Epithelial cell of esophagus (primary cell): ENCODE measurements at regions not wholly inside any gene's neighbourhood (a gene's known extent, or its start where the extent isn't known, plus 50 kb on each side); places are given as distances from the start of the nearest gene placed in this dataset.

ENCODE experiments used
- DNase-seq: peaks from one replicate; pipeline ENCODE4 v3.0.0; 2010; ENCODE audit warnings: low read depth
- H3K4me3 ChIP-seq: 2 replicates; pipeline ENCODE4 v1.5.1; 2011; ENCODE audit warnings: mild to moderate bottlenecking, low read length, control low read depth
- CTCF ChIP-seq: IDR thresholded peaks from 2 replicates; pipeline ENCODE4 v1.5.1; 2011; ENCODE audit warnings: low read depth, mild to moderate bottlenecking, low read length, control low read depth, inconsistent platforms; ENCODE audit not compliant: insufficient read depth; ENCODE audit errors: missing control alignments

DNA sequence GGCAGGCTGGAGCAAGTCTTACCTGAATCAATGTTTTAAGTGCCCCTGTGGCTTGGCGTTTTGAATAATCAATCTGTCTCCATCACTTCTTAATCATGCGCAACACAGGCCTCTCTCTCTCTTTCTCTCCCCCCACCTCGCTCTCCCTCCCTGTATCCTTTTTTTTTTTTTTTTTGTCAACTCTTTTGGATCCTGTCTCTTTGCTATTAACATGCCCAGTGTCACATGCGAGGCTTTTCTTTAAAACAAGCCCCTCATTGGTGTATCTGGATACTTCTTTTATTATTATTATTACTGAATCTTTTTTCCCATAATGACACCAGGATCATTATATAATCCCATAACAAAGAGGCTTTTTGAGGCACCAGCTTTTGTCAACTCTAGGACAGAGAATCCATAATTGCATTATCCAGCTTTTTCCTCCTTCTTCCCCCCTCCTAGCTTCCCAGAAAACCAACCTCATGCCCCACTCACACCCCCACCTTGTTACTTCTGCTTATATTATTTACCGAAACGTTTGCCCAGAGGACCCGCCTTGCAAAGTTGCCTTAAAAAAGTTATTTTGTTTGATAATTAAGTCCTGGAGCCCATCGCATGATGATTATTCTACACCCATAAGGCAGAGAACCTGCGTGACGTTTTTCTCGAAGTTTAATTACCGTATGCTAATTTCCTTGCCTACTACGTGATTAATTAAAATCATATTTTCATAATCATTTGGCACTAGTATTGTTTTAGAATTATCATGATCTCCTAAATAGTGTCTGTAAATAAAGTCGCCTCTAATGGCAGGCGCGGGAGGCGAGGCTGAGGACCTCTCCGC, 148.1 kb upstream of the ZNF536 start:
- DNase-seq, result no peak
- no peak overlapping the region for H3K4me3 ChIP-seq
- no peak for TF ChIP-seq CTCF

- TF ChIP-seq CTCF, result no peak
- H3K4me3 ChIP-seq, result no peak overlapping the region
- DNase-seq, result no peak
Observed at GRCh38 chr19:30224689-30225606, 147.2 kb upstream of the ZNF536 start.

DNA sequence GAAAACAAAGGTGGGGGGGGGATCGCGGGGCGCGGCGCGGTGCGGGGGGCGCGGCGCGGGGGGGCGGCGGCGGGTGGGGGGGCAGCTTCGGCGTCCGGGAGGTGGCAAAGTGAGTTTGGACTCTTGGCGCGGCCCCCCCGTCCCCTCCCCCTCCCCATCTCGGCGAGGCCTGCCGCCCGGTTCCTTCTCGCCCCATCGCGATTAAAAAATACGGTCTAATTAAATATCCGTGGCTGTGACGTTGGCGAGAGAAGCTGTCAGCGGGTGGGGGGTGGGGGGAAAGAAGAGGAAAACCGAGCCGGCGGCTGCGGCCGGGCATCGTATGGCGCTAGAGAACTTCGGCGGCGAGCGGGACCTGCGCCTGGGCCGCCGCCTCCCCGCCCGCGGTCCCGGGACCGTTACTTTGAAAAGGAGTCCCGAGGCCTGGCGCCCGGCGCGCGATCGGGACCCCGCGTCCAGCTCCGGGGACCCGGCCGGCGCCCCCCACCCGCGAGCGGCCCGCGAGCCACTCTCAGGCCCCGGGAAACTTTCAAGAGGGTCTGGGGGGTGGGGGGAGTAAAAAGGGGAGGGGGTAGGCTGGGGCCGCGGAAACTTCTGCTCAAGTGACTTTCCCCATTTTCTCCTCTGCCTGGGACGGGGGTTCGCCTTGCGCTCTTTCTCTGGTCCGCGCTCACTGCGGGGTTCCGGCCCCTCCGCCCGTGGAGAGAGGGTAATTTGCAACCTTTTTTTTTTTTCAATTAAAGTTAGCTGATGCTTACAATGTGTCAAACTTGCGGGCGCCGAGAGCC, 146.3 kb upstream of the ZNF536 start:
- no peak for TF ChIP-seq CTCF
- no peak for DNase-seq
- H3K4me3 ChIP-seq, result no peak overlapping the region

DNA sequence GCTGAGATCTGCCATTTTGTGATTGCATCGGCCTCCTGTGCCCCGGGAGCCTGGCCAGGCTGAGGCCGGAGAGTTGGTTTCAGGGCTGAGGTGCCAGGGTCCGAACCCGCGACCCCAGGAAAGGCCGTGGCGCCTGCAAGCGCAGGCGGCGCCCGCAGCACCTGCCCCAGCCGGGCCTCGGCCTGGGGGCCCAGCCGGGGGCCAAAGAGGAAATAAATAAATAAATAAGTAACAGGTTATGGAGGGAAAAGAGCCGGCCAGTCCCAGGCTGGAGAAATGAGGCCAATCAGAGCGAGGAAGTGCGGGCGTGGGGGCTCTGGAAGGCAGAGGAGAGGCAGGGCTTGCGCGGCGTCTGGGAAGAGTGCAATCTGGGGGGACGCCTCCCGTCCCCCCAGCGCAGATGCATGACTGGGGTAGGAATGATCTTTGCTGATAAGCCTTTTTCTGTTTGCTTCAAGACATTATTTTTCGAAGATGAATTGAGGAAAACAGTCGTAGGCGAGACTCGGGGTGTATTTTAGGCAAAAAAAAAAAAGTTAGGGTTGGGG, 145.6 kb upstream of the ZNF536 start:
- DNase-seq, result no peak
- no peak overlapping the region for H3K4me3 ChIP-seq

GRCh38 chr19:30227012-30227621, 145.1 kb upstream of the ZNF536 start:
- no peak for DNase-seq
- no peak for TF ChIP-seq CTCF
- H3K4me3 ChIP-seq, result peak overlapping the region; percentile 36

More for the DNA sequence above, 145.6 kb upstream of the ZNF536 start:
- TF ChIP-seq CTCF, result no peak

DNA sequence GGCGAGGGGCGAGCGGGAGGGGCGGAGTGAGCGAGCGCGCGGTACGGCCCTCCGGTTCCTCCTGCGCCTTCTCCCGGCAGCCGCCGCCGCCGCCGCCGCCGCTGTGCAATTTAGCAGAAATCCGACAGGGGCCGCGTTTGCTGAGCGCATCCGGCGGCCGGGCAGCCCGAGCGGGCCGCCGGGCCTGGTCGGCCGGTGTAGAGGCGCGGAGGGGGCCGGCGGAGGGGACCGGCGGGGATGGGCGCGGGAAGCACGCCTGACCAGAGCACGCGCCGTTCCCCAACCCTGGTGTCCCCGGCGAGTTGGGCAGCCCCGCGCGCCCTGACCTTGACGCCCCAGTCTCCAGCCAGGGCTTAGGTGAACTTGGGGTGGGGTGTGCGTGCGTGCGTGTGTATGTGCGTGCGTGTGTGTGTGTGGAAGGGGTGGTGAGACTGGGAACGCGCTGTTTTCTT, 144.5 kb upstream of the ZNF536 start:
- peak overlapping the region; percentile 24 for H3K4me3 ChIP-seq
- peak; percentile 18 for TF ChIP-seq CTCF
- DNase-seq, result peak; percentile 62
